CD14-positive monocyte (primary cell): ENCODE measurements at regions not wholly inside any gene's neighbourhood (a gene's known extent, or its start where the extent isn't known, plus 50 kb on each side); places are given as distances from the start of the nearest gene placed in this dataset.

Experiments used
- DNase-seq, 3 donors: peaks; one replicate each; pipeline ENCODE4 v3.0.0-alpha.2; 2011 to 2022
- H2AFZ ChIP-seq: 2 replicates; pipeline ENCODE4 v1.6.0; 2012; ENCODE audit warnings: mild to moderate bottlenecking, low read depth, low read length, inconsistent platforms; ENCODE audit not compliant: insufficient read depth, poor library complexity, severe bottlenecking
- H3K27ac ChIP-seq, 2 donors: 1 replicate in 1 of 2; 2 replicates in 1 of 2; pipeline ENCODE4 v1.5.1; 2012 to 2013; ENCODE audit warnings: low read length in 2 of 2, control low read depth in 1 of 2, inconsistent platforms in 1 of 2, low read depth in 1 of 2, mild to moderate bottlenecking in 1 of 2
- H3K27me3 ChIP-seq, 2 donors: one replicate each; pipeline versions ENCODE4 v1.6.0 to v1.6.1; 2011 to 2013; ENCODE audit warnings: low read length in 2 of 2; ENCODE audit not compliant: control insufficient read depth in 2 of 2, insufficient read depth in 2 of 2
- H3K36me3 ChIP-seq, 2 donors: replicated peaks in 1 of 2; 1 replicate in 1 of 2; 2 replicates in 1 of 2; pipeline versions ENCODE4 v1.5.1 to v1.6.1; 2012 to 2013; ENCODE audit warnings: low read length in 2 of 2, control low read depth in 1 of 2, inconsistent platforms in 1 of 2, mild to moderate bottlenecking in 1 of 2; ENCODE audit not compliant: insufficient read depth in 2 of 2, control insufficient read depth in 1 of 2
- H3K4me1 ChIP-seq, 2 donors: 1 replicate in 1 of 2; 2 replicates in 1 of 2; pipeline versions ENCODE4 v1.5.1 to v1.6.1; 2012 to 2013; ENCODE audit warnings: low read length in 2 of 2, control low read depth in 1 of 2, inconsistent platforms in 1 of 2, mild to moderate bottlenecking in 1 of 2, moderate library complexity in 1 of 2; ENCODE audit not compliant: insufficient read depth in 2 of 2, control insufficient read depth in 1 of 2
- H3K4me2 ChIP-seq: replicated peaks from 2 replicates; pipeline ENCODE3; 2012; ENCODE audit warnings: low read length, moderate library complexity, mild to moderate bottlenecking; ENCODE audit not compliant: poor library complexity, severe bottlenecking; ENCODE audit errors: extremely low read depth
- H3K4me3 ChIP-seq, 3 experiments: fragments of 200-600 bp in 1 of 3; sonication (generic) in 1 of 3; replicated peaks in 1 of 3; 1 replicate in 2 of 3; 2 replicates in 1 of 3; pipeline ENCODE4 v1.5.1; 2011 to 2013; ENCODE audit warnings: low read length in 3 of 3, mild to moderate bottlenecking in 3 of 3, control low read depth in 2 of 3, low read depth in 2 of 3, inconsistent platforms in 1 of 3, moderate library complexity in 1 of 3
- H3K79me2 ChIP-seq: 2 replicates; pipeline ENCODE4 v1.6.0; 2012; ENCODE audit warnings: mild to moderate bottlenecking, control low read depth, inconsistent platforms, low read length, moderate library complexity; ENCODE audit not compliant: insufficient read depth
- H3K9ac ChIP-seq: 2 replicates; pipeline ENCODE4 v1.6.0; 2017; ENCODE audit warnings: low read length, mild to moderate bottlenecking; ENCODE audit not compliant: insufficient read depth, poor library complexity, severe bottlenecking
- H3K9me3 ChIP-seq, 2 donors: replicated peaks in 1 of 2; 1 replicate in 1 of 2; 2 replicates in 1 of 2; pipeline versions ENCODE4 v1.5.1 to v1.6.1; 2012 to 2013; ENCODE audit warnings: low read length in 2 of 2, control low read depth in 1 of 2; ENCODE audit not compliant: control insufficient read depth in 1 of 2, insufficient read depth in 1 of 2
- H4K20me1 ChIP-seq: 2 replicates; pipeline ENCODE4 v1.6.0; 2012; ENCODE audit warnings: mild to moderate bottlenecking, low read length, control low read depth, moderate library complexity; ENCODE audit not compliant: insufficient read depth
- H3K27ac Mint-ChIP-seq, 7 donors: one replicate each; pipeline ENCODE4 v1.8.0; 2020; ENCODE audit warnings: mild to moderate bottlenecking in 7 of 7, mixed read lengths in 7 of 7, moderate library complexity in 6 of 7, inconsistent platforms in 2 of 7
- H3K27me3 Mint-ChIP-seq, 3 donors: one replicate each; pipeline ENCODE4 v1.8.0; 2021 to 2022; ENCODE audit warnings: low read depth in 3 of 3, mild to moderate bottlenecking in 3 of 3, mixed read lengths in 3 of 3, moderate library complexity in 3 of 3, inconsistent platforms in 1 of 3
- H3K36me3 Mint-ChIP-seq, 2 donors: one replicate each; pipeline ENCODE4 v1.8.0; 2020; ENCODE audit warnings: mixed read lengths in 2 of 2, inconsistent platforms in 1 of 2, mild to moderate bottlenecking in 1 of 2
- H3K4me1 Mint-ChIP-seq: one replicate; pipeline ENCODE4 v1.8.0; 2020; ENCODE audit warnings: mild to moderate bottlenecking, mixed read lengths
- H3K4me3 Mint-ChIP-seq, 2 donors: one replicate each; pipeline ENCODE4 v1.8.0; 2020; ENCODE audit warnings: mild to moderate bottlenecking in 2 of 2, mixed read lengths in 2 of 2, moderate library complexity in 1 of 2
- H3K9me3 Mint-ChIP-seq, 7 donors: one replicate each; pipeline ENCODE4 v1.8.0; 2020 to 2022; ENCODE audit warnings: mixed read lengths in 7 of 7, mild to moderate bottlenecking in 6 of 7, moderate library complexity in 6 of 7, inconsistent platforms in 2 of 7
- CTCF ChIP-seq: fragments of 200-600 bp; IDR thresholded peaks from one replicate; pipeline ENCODE4 v1.8.0; 2022; ENCODE audit warnings: antibody characterized with exemption, mild to moderate bottlenecking
- WGBS: methylation state at CpG from one replicate; pipeline ENCODE4 v1.1.5; 2013; ENCODE audit warnings: missing lambda C conversion rate; ENCODE audit not compliant: insufficient coverage; 5-methylcytosine and 5-hydroxymethylcytosine counted together
- intact Hi-C, 2 donors: fragments of 100-400 bp; cut with micrococcal nuclease; formaldehyde crosslinking; loops; one replicate each; pipeline versions ENCODE4 v1.15.0 to v1.15.1; 2023

DNA sequence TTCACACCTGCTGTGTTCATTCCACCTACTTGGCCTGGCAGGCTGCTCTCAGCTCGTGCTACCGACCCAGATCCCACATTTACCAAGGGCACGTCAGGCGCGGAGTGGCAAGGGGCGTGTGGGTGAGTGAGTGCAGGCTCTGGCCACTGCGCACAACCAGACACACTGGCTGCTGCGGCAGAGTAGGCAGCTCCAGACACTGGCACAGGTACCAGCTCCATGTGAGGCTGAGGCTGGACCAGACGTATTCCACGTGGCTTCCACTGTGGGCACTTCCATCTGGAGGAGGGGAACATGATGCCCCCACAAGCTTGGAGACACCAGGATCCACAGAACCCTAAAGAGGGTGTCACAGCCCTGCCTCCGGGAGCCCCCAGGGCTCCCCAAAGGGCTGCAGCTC, 74.6 kb upstream of the ZNF804A start:
- H3K36me3 ChIP-seq: no peaks in the 10 kb centered on the region
- no peak overlapping the region for H3K4me2 ChIP-seq
- no peaks in the 10 kb centered on the region for H3K79me2 ChIP-seq
- H2AFZ ChIP-seq: no peak overlapping the region
- H3K9me3 ChIP-seq: peaks cover 30% of the 10 kb centered on the region in 2 donors
- Mint-ChIP-seq H3K9me3 (peaks cover 18 to 29% (median 28%) of the 10 kb centered on the region in 7 donors), H3K36me3 (no peaks in the 10 kb centered on the region), H3K4me3 (no peak overlapping the region), H3K4me1 (no peaks in the 10 kb centered on the region), H3K27ac (no peak overlapping the region), H3K27me3 (peaks cover 0 to 5% (median 0%) of the 10 kb centered on the region in 3 donors)
- TF ChIP-seq CTCF: no peak
- H3K27ac ChIP-seq: no peak overlapping the region
- no peak overlapping the region for H3K4me3 ChIP-seq
- WGBS: 97% methylated on average over 9 of the region's 11 CpGs
- no peak for DNase-seq
- intact Hi-C loops: no loop called here
- no peaks in the 10 kb centered on the region for H3K27me3 ChIP-seq
- H3K9ac ChIP-seq: no peak overlapping the region
- H4K20me1 ChIP-seq: no peaks in the 10 kb centered on the region
- H3K4me1 ChIP-seq: no peaks in the 10 kb centered on the region

DNA sequence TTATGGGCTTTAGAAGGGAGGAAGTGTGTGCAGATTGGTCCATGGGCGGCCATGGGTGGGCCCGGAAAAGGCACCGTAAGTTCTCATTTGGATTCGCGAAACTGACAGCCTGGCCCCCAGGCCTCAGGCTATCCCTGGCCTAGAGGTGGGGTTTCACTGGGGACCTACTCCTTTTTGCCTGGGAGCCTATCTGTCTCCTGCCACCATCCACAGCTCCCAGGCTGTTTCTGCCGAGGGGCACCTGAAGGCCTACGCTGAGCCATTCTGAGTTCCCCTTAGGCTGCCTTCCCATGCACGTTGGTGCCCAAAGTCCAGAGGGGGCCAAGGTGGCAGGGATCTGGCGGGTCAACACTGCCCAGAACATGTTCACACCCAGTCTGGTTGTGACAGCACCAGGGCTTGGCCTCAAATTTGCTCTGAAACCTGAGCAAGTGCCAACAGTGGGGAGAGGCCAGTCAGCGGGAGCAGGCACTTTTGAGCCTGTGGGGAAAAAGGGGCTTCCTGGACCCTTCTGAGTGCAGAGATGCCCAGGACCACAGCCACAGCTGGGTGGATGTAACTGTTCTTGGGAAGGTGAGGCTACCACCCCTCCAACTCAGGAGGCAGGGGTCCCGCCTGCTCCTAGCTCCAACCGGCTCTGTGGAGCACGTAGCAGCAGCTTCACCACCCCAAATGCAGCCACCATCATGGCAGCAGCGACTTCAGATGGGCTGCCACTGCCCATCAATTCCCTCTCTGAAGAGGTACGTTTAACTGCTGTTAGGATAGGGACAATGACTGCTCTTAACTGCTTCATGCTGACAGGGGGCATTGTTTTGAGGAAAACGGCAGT, 73.6 kb upstream of the ZNF804A start:
- Histone ChIP-seq H4K20me1 (no peaks in the 10 kb centered on the region), H3K4me2 (no peak overlapping the region), H2AFZ (no peak overlapping the region), H3K79me2 (no peaks in the 10 kb centered on the region), H3K4me3 (no peak overlapping the region), H3K4me1 (no peaks in the 10 kb centered on the region), H3K36me3 (no peaks in the 10 kb centered on the region), H3K27ac (no peak overlapping the region), H3K27me3 (no peaks in the 10 kb centered on the region), H3K9ac (no peak overlapping the region), H3K9me3 (peaks cover 40 to 41% of the 10 kb centered on the region in 2 donors)
- no peak for DNase-seq
- Mint-ChIP-seq H3K27me3 (peaks cover 0 to 5% (median 0%) of the 10 kb centered on the region in 3 donors), H3K36me3 (no peaks in the 10 kb centered on the region), H3K27ac (no peak overlapping the region), H3K9me3 (peaks cover 22 to 39% (median 34%) of the 10 kb centered on the region in 7 donors), H3K4me1 (no peaks in the 10 kb centered on the region), H3K4me3 (no peak overlapping the region)
- TF ChIP-seq CTCF: no peak
- intact Hi-C loops: no loop called here
- 95% methylated on average over 11 of the region's 16 CpGs for WGBS
